Panc1 (cell line): ENCODE measurements at regions not wholly inside any gene's neighbourhood (a gene's known extent, or its start where the extent isn't known, plus 50 kb on each side); places are given as distances from the start of the nearest gene placed in this dataset.

Source experiments
- TF ChIP-seq, protein P1 (sequence below): fragments of 450-650 bp; IDR thresholded peaks from 2 replicates; pipeline ENCODE4 v1.5.1; 2017; ENCODE audit warnings: mild to moderate bottlenecking
- TF ChIP-seq, protein P2 (sequence below), 2 experiments: IDR thresholded peaks; 2 replicates each; pipeline ENCODE4 v1.6.1; 2011 to 2012; ENCODE audit warnings: low read depth in 2 of 2, control low read depth in 1 of 2, low read length in 1 of 2, mild to moderate bottlenecking in 1 of 2, moderate library complexity in 1 of 2; ENCODE audit not compliant: insufficient read depth in 1 of 2

- TF ChIP-seq, protein P1, sequence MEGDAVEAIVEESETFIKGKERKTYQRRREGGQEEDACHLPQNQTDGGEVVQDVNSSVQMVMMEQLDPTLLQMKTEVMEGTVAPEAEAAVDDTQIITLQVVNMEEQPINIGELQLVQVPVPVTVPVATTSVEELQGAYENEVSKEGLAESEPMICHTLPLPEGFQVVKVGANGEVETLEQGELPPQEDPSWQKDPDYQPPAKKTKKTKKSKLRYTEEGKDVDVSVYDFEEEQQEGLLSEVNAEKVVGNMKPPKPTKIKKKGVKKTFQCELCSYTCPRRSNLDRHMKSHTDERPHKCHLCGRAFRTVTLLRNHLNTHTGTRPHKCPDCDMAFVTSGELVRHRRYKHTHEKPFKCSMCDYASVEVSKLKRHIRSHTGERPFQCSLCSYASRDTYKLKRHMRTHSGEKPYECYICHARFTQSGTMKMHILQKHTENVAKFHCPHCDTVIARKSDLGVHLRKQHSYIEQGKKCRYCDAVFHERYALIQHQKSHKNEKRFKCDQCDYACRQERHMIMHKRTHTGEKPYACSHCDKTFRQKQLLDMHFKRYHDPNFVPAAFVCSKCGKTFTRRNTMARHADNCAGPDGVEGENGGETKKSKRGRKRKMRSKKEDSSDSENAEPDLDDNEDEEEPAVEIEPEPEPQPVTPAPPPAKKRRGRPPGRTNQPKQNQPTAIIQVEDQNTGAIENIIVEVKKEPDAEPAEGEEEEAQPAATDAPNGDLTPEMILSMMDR, result no peak
- TF ChIP-seq, protein P2, sequence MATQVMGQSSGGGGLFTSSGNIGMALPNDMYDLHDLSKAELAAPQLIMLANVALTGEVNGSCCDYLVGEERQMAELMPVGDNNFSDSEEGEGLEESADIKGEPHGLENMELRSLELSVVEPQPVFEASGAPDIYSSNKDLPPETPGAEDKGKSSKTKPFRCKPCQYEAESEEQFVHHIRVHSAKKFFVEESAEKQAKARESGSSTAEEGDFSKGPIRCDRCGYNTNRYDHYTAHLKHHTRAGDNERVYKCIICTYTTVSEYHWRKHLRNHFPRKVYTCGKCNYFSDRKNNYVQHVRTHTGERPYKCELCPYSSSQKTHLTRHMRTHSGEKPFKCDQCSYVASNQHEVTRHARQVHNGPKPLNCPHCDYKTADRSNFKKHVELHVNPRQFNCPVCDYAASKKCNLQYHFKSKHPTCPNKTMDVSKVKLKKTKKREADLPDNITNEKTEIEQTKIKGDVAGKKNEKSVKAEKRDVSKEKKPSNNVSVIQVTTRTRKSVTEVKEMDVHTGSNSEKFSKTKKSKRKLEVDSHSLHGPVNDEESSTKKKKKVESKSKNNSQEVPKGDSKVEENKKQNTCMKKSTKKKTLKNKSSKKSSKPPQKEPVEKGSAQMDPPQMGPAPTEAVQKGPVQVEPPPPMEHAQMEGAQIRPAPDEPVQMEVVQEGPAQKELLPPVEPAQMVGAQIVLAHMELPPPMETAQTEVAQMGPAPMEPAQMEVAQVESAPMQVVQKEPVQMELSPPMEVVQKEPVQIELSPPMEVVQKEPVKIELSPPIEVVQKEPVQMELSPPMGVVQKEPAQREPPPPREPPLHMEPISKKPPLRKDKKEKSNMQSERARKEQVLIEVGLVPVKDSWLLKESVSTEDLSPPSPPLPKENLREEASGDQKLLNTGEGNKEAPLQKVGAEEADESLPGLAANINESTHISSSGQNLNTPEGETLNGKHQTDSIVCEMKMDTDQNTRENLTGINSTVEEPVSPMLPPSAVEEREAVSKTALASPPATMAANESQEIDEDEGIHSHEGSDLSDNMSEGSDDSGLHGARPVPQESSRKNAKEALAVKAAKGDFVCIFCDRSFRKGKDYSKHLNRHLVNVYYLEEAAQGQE (IDR thresholded peaks at IDR 0.05; ENCODE audit: insufficient read depth in 1 of 2, low read depth in 2 of 2, low read length in 1 of 2), result no peak
These were observed 138.4 kb downstream of the RPIA start for GRCh38 chr2:88829607-88830463.
